ENCODE measurements at regions not wholly inside any gene's neighbourhood (a gene's known extent, or its start where the extent isn't known, plus 50 kb on each side); places are given as distances from the start of the nearest gene placed in this dataset.

DNA sequence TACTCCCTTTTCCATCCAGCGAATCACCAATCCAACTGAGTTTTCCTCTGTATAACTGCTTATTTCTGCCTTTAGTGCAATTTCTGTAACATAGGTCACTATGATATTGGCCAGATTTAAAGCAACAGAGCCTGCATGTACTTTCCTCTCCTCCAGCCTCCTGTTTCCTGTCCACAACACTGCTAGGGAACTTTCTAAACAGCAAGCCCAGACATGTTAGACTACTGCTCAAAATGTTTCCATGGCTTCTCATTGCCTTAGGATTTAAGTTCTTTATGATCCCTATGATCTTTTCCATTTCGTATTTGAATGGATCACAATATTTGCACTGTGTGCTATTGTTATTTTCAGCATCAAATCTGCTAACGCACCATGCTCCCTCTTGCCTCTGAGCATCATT lies 481.7 kb upstream of the SLC10A2 start:
- no peak for DNase-seq (ENCODE audit: extremely low spot score)
- peaks cover 0 to under 1% (median 0%) of the 10 kb centered on the region in 4 donors for H3K9me3 ChIP-seq
- no peak overlapping the region for H3K27ac ChIP-seq (replicated peaks in 1 of 4)
- intact Hi-C loops (cut with DNase I) = no loop called here
- TF ChIP-seq POLR2AphosphoS5 (IDR thresholded peaks at IDR 0.05) = no peak
- H3K4me3 ChIP-seq = no peak overlapping the region
- H3K27me3 ChIP-seq = no peaks in the 10 kb centered on the region
- no peaks in the 10 kb centered on the region for H3K4me1 ChIP-seq
- no peaks in the 10 kb centered on the region for H3K36me3 ChIP-seq
- 61% methylated on average over 3 of the region's 3 CpGs for WGBS

DNA sequence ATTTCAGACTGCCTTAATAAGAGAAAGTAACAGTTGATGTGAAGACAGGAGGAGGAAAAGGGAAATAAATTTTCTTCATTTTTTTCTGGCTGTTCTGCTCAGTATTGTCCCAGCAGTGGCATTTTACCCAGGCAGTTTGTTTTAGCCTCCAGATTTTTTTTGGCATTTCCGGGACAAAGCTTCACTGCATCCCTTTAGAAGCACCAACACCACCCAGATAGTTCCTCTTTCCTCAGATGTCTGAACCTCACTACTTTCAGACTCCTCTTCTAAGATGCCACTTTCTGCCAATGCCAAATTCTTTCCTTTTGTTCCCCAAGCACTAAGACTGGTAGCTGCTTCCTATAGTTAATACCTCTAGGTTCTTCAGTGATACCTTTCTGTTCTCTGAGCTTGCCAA lies 480.1 kb upstream of the SLC10A2 start:
- Histone ChIP-seq H3K36me3 (no peaks in the 10 kb centered on the region), H3K27me3 (no peaks in the 10 kb centered on the region), H3K27ac (replicated peaks in 1 of 4) (no peak overlapping the region), H3K9me3 (peaks cover 0 to 4% (median 0%) of the 10 kb centered on the region in 4 donors), H3K4me3 (no peak overlapping the region), H3K4me1 (no peaks in the 10 kb centered on the region)
- TF ChIP-seq POLR2AphosphoS5 (IDR thresholded peaks at IDR 0.05) = no peak
- TF ChIP-seq, protein P1, sequence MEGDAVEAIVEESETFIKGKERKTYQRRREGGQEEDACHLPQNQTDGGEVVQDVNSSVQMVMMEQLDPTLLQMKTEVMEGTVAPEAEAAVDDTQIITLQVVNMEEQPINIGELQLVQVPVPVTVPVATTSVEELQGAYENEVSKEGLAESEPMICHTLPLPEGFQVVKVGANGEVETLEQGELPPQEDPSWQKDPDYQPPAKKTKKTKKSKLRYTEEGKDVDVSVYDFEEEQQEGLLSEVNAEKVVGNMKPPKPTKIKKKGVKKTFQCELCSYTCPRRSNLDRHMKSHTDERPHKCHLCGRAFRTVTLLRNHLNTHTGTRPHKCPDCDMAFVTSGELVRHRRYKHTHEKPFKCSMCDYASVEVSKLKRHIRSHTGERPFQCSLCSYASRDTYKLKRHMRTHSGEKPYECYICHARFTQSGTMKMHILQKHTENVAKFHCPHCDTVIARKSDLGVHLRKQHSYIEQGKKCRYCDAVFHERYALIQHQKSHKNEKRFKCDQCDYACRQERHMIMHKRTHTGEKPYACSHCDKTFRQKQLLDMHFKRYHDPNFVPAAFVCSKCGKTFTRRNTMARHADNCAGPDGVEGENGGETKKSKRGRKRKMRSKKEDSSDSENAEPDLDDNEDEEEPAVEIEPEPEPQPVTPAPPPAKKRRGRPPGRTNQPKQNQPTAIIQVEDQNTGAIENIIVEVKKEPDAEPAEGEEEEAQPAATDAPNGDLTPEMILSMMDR (IDR thresholded peaks at IDR 0.05) = no peak
- no peak for TF ChIP-seq POLR2A (IDR thresholded peaks at IDR 0.05; ENCODE audit: low read depth)
- no peak for TF ChIP-seq EP300 (IDR thresholded peaks at IDR 0.05)
- intact Hi-C loops (cut with DNase I) = no loop called here
- WGBS = 83% methylated on average over 1 of the region's 1 CpG
- DNase-seq (ENCODE audit: extremely low spot score) = no peak

DNA sequence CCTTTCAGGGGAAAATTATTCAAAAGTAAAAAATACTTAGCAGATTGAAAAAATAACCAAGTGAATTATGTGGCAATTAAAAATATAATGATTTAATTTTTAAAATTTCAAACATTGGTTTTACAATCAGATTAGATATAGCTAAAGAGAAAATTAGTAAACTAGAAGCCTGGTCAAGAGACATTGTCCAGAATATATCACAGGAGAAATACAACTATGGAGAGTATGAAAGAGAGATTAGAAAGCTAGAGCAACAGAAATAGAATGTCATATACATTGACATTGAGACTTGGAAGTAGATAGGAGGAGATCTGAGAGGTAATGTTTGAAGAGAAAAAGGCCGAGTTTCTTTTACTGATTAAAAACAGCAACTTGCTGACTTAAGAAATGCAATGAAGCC lies 476.4 kb upstream of the SLC10A2 start:
- intact Hi-C loops (cut with DNase I) = no loop called here
- H3K4me3 ChIP-seq = no peak overlapping the region
- H3K9me3 ChIP-seq = peaks cover 0 to 4% (median 0%) of the 10 kb centered on the region in 4 donors
- no peak for TF ChIP-seq EP300 (IDR thresholded peaks at IDR 0.05)
- TF ChIP-seq, protein P1 (IDR thresholded peaks at IDR 0.05) = no peak
- no peak for TF ChIP-seq POLR2AphosphoS5 (IDR thresholded peaks at IDR 0.05)
- TF ChIP-seq POLR2A (IDR thresholded peaks at IDR 0.05; ENCODE audit: low read depth) = no peak
- WGBS = 41% methylated on average over 1 of the region's 1 CpG
- no peak for DNase-seq (ENCODE audit: extremely low spot score)
- H3K36me3 ChIP-seq = no peaks in the 10 kb centered on the region
- no peaks in the 10 kb centered on the region for H3K4me1 ChIP-seq
- H3K27me3 ChIP-seq = no peaks in the 10 kb centered on the region
- H3K27ac ChIP-seq (replicated peaks in 1 of 4) = no peak overlapping the region

DNA sequence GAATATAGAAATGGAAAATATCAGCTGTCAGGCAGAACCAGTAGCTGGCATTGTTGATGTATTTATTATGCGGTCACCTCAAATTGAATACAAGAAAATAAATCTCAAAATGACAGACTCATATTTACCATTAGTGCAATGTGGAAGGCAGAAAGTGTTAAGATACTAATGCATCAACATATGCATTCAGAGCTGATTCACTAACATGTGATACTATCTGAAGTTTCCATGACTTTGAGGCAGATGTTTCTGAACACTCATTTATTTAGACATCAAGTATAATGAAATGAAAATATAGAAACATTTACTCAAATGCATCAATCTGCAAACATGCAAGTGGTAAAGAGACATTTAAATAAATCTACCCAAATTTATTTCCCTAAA lies 474.2 kb upstream of the SLC10A2 start:
- Histone ChIP-seq H3K9me3 (peaks cover 0 to 4% (median 0%) of the 10 kb centered on the region in 4 donors), H3K4me3 (no peak overlapping the region), H3K27ac (replicated peaks in 1 of 4) (no peak overlapping the region), H3K4me1 (no peaks in the 10 kb centered on the region), H3K27me3 (no peaks in the 10 kb centered on the region), H3K36me3 (no peaks in the 10 kb centered on the region)
- intact Hi-C loops (cut with DNase I) = no loop called here
- TF ChIP-seq POLR2AphosphoS5 (IDR thresholded peaks at IDR 0.05) (no peak), EP300 (IDR thresholded peaks at IDR 0.05) (no peak), POLR2A (IDR thresholded peaks at IDR 0.05; ENCODE audit: low read depth) (no peak)
- TF ChIP-seq, protein P1 (IDR thresholded peaks at IDR 0.05) = no peak
- no peak for DNase-seq (ENCODE audit: extremely low spot score)
- WGBS = 91% methylated on average over 1 of the region's 1 CpG

DNA sequence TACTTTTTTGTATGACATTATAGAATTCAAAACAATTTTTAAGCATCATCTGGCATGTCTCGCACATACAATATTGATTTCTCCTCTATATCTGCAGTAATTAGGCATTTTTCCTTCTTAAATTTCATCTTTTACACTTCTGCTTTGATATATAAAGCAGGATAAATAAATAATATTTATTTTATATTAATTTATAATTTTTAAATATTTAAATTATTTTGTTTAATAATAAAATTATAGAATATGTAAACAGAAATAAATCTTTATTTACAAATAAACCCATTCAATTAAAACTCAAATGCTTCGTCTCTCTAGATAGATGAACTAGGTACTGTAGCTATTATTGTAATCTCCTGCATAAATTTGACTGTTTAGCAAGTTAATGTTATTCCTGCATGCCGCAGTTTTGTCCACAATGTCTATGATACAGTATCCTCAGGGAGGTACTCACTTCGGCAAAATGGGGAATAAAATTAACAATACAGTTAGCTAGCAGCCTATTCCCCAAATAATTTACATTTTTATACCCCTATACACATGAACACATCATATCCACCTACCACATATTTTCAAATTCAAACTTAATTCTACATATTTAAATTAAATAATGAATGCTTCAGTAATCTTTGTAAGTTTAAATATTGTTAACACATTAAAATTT lies 473.6 kb upstream of the SLC10A2 start:
- Histone ChIP-seq H3K9me3 (peaks cover 0 to 4% (median 0%) of the 10 kb centered on the region in 4 donors), H3K4me3 (no peak overlapping the region), H3K27ac (replicated peaks in 1 of 4) (no peak overlapping the region), H3K27me3 (no peaks in the 10 kb centered on the region), H3K4me1 (no peaks in the 10 kb centered on the region), H3K36me3 (no peaks in the 10 kb centered on the region)
- WGBS = 86% methylated on average over 4 of the region's 4 CpGs
- DNase-seq (ENCODE audit: extremely low spot score) = no peak
- no peak for TF ChIP-seq POLR2AphosphoS5 (IDR thresholded peaks at IDR 0.05)
- TF ChIP-seq, protein P1 (IDR thresholded peaks at IDR 0.05) = no peak
- no peak for TF ChIP-seq EP300 (IDR thresholded peaks at IDR 0.05)
- TF ChIP-seq POLR2A (IDR thresholded peaks at IDR 0.05; ENCODE audit: low read depth) = no peak
- intact Hi-C loops (cut with DNase I) = no loop called here

All from esophagus muscularis mucosa (tissue), 4 donors.